OCI-LY7 (cell line): ENCODE measurements at regions not wholly inside any gene's neighbourhood (a gene's known extent, or its start where the extent isn't known, plus 50 kb on each side); places are given as distances from the start of the nearest gene placed in this dataset.

Experiments
- CTCF ChIP-seq: fragments of 200-600 bp; sonication (generic); conservative IDR thresholded peaks from 2 replicates; pipeline ENCODE4 v1.5.1; 2014; ENCODE audit warnings: mild to moderate bottlenecking, antibody characterized with exemption, low read length, moderate library complexity, mixed read lengths
- EZH2phosphoT487 ChIP-seq: fragments of 200-600 bp; sonication (generic); IDR thresholded peaks from 2 replicates; pipeline ENCODE4 v1.6.1; 2018; ENCODE audit warnings: low read depth, borderline replicate concordance, mild to moderate bottlenecking, mixed run types, antibody characterized with exemption, low read length, moderate library complexity, mixed read lengths

GRCh38 chr3:144197582-144197981 is 226.0 kb downstream of the DIPK2A start:
- no peak for TF ChIP-seq CTCF
- TF ChIP-seq EZH2phosphoT487 = no peak
